ENCODE measurements at regions not wholly inside any gene's neighbourhood (a gene's known extent, or its start where the extent isn't known, plus 50 kb on each side); places are given as distances from the start of the nearest gene placed in this dataset.

DNA sequence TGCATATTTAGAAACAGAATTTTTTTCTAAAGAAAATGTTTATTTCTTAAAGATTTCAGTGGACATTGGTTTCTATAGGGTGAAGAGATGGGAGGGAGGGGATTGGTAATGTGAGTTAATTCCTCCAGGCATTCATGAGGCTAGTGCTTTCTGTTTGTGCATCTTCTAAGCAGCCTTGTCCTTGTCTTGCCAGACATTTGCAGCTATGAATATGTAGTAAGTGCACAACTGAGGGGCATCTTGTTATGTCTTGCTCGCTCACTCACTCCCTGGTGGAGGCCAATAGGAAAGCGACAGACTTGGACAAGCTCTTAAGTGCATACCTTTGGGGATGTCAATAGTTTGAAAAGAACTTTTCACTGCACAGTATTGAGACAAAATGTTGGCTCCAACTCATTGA is 92.5 kb upstream of the ATP10A start:
- no peak for DNase-seq (ENCODE audit: low spot score)

- DNase-seq (ENCODE audit: low spot score) = no peak
Observed at GRCh38 chr15:25954398-25954797, 91.3 kb upstream of the ATP10A start.

- DNase-seq (ENCODE audit: low spot score) = no peak
Observed at GRCh38 chr15:25950014-25950413, 86.9 kb upstream of the ATP10A start.

DNA sequence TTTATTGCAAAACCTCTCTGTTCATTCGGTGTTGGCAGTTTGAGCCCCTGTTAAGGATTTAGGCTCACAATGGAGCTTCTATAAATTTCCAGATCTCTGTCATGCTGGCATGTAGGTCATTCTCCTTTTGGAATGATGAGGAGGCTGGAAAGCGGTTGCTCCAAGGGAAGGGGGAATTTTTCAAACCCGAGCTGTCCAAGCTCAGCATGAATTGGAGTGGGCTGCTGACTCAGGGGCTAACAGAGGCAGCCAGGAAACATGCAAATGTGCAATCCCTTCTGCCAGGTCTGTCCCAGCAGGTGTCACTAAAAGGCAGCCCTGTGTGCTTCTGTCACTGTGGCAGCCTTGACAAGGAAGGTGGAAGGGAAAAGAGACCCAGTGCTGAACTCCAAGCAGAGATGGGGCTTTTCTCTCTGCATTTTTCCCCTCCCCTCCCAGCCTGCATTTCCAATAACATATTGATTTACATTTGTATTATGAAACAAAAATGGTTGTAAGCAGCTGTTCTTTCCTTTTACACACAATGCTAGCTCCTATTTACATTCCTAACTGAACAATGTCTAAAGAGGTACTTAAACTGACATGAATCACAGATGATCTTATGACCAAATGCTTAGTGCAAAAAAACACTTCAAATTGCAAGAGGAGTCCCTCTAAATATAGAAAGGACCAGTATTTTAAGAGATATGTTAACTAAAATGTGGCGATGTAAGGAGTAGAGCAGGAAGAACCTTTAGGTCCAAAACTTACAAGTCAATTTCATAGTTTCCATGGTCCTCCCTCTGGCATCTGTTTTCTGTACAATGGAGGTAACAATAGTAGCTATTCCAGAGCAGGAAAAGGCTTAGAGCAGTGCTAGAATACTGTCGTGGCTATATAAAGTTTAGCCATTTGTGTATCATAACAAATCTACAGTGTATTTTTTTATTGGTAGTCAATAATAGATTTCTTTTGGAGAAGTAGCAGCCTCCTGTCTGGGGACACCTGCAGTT is 84.5 kb upstream of the ATP10A start:
- DNase-seq (ENCODE audit: low spot score) = peak; percentile 25

DNA sequence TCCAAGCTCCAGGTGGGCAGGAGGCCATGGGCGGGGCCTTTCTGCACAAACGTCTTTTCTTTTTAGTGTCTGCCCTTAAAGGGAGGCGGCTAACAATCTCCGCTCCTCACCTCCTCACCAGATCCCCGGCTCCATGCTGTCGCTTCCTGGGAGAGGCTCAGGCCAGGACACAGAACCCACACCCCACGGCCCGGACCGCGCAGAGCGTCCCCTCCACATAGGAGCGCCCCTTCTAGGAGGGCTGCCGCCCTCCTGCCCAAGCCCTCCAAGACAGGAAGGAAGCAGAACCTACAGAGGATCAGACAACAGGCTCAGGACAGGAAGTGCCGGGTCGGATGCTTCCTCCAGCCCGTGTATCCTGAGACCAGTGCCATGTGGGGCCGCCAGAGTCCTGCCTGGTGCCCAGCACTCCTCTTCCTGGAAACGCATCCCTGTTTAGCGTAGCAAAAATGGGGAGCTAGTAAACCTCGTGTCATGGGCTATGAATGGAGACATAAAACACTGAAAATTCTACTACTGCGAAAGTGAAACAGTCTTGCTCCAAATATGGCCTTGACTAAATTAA is 83.2 kb upstream of the ATP10A start:
- DNase-seq (ENCODE audit: low spot score) = no peak

DNA sequence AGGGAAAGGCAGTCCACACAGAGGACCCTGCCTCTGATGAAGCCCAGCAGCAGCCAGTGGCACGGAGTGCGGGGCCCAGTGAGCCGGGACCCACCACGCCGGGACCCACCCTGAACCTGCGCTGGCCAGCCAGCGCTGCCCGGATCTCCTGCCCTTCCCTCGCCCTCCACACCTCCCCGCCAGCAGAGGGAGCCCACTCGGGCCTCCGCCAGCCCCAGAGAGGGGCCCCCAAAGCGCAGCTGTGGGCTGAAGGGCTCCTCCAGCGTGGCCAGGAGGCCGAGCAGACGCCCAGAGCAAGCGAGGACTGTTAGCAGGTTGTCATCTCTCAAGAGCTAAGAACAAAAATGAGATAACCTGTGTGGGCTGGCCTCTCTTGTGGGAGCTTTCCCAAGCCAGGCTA is 81.3 kb upstream of the ATP10A start:
- DNase-seq (ENCODE audit: low spot score) = no peak

DNA sequence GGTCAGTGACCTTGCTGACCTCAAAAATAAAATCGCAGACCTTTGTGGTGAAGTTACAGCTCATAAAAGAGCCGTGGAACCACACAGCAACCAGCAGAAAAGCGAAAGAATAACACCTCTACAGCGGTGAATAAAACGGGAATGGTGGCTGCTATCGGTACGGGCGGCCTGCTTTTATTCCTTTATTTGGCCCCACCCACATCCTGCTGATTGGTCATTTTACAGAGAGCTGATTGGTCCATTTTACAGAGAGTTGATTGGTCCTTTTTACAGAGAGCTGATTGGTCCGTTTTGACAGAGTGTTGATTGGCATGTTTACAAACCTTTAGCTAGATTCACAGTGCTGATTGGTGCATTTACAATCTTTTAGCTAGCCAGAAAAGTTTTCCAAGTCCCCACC is 80.7 kb upstream of the ATP10A start:
- no peak for DNase-seq (ENCODE audit: low spot score)

GRCh38 chr15:25939122-25939521 is 76.0 kb upstream of the ATP10A start:
- DNase-seq (ENCODE audit: low spot score) = no peak

- no peak for DNase-seq (ENCODE audit: low spot score)
Observed at GRCh38 chr15:25937796-25938195, 74.7 kb upstream of the ATP10A start.

DNA sequence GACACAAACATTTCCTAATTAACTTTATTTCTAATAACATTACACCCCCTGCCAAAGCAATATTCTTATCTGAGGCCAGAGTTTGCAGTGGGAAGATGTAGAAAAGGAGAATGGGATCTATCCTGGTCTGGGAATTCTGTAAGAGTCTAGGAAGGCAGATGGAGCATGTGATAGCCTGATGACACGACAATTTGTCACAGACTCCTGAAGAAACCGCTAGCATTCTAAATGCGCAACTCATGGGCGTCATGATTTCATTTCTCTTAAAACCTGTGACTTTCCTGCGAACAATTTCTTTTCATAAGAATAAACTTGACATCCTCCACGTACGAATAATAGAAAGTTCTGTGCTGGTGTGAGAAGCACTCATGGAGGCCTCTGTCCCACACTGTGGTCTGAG is 72.9 kb upstream of the ATP10A start:
- DNase-seq (ENCODE audit: low spot score) = no peak

DNA sequence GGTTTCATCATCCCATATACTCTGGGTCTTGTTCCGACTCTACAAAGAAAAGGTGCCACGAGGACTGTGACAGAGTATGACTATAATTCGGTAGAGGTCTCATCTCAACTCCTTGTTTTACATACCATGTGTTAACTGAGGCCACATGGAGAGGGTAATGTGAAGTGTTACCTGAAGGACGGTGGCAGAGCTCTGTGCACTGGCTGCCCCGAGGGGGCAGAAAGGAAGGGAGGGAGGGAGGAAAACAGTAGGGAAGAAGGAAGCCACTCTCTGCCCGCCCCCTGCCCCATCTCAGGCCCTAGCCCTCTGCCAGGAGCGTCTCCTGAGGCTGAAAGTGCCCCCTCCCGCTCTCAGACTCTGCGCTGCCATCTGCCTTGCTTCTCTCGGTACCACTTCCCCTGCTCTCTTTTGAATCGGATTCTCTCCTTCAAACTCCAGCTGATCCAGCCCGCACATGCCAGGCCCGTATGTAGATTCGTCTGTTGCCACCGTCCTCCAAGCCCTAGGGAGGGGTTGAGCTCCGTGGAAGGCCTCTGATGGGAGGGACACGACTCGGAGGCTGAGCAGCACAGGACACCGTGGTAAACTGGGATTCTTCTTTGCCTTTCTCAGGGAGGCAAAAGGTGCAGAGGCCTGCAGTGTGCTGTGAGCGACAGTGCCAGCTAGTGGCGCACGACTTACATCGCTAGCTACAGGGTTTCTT is 70.5 kb upstream of the ATP10A start:
- peak; percentile 76 for DNase-seq (ENCODE audit: low spot score)

GRCh38 chr15:25932696-25933095 is 69.6 kb upstream of the ATP10A start:
- no peak for DNase-seq (ENCODE audit: low spot score)

- DNase-seq (ENCODE audit: low spot score) = no peak
Observed at GRCh38 chr15:25931851-25932250, 68.7 kb upstream of the ATP10A start.

DNA sequence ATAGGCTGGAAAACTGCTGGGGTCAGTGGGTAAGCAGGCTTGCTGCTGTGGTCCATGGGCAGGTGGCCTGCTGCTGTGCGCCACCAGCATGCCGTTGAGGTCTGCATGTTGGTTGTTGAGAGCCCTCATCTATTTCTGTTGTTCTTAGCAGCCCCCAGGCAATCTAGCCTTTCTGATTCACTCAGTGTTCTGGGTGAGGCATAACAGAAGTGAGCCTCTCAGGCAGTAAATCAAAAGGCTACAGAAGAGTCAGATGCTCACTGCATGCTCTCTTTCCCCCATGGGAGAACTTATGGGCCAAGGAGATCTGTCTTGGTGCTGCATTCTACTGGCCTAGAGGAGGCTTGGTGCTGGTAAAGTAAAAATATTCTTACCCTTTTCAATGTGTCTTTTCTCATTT is 67.8 kb upstream of the ATP10A start:
- DNase-seq (ENCODE audit: low spot score) = no peak
